HEK293 (cell line): ENCODE measurements at regions not wholly inside any gene's neighbourhood (a gene's known extent, or its start where the extent isn't known, plus 50 kb on each side); places are given as distances from the start of the nearest gene placed in this dataset.

Source experiments
- HOXC10 ChIP-seq: sonication (generic); formaldehyde crosslinking; IDR thresholded peaks from 2 replicates; pipeline ENCODE4 v1.8.1; 2023; ENCODE audit warnings: mild to moderate bottlenecking, missing genetic modification reagents
- SETDB1 ChIP-seq: IDR thresholded peaks from one replicate; pipeline ENCODE4 v1.6.1; 2017; ENCODE audit warnings: mild to moderate bottlenecking, low read length, moderate library complexity, mixed read lengths; ENCODE audit not compliant: insufficient read length
- ZBTB20 ChIP-seq: fragments of 450-650 bp; formaldehyde crosslinking; IDR thresholded peaks from 2 replicates; pipeline ENCODE4 v1.5.1; 2016; ENCODE audit warnings: missing biosample characterization, missing genetic modification characterization
- ZNF19 ChIP-seq: fragments of 450-650 bp; formaldehyde crosslinking; IDR thresholded peaks from 2 replicates; pipeline ENCODE4; 2016; ENCODE audit warnings: missing biosample characterization, missing genetic modification characterization, low read depth
- ZNF24 ChIP-seq: fragments of 450-650 bp; formaldehyde crosslinking; IDR thresholded peaks from 2 replicates; pipeline ENCODE4 v1.5.1; 2016; ENCODE audit warnings: missing biosample characterization, missing genetic modification characterization
- ZNF274 ChIP-seq, 2 experiments: fragments of 200-500 bp in 1 of 2; fragments of 450-650 bp in 1 of 2; sonication (Bioruptor generic) in 1 of 2; formaldehyde crosslinking in 1 of 2; IDR thresholded peaks; 2 replicates each; pipeline versions ENCODE4 v1.5.1 to v1.6.1; 2014 to 2016; ENCODE audit warnings: borderline replicate concordance in 1 of 2, inconsistent platforms in 1 of 2, low read length in 1 of 2, missing biosample characterization in 1 of 2, missing genetic modification characterization in 1 of 2
- ZNF324 ChIP-seq: fragments of 450-650 bp; formaldehyde crosslinking; IDR thresholded peaks from 2 replicates; pipeline ENCODE4 v1.5.1; 2016; ENCODE audit warnings: missing biosample characterization, missing genetic modification characterization
- ZNF785 ChIP-seq: fragments of 450-650 bp; formaldehyde crosslinking; IDR thresholded peaks from 2 replicates; pipeline ENCODE4 v1.5.1; 2016; ENCODE audit warnings: missing biosample characterization, missing genetic modification characterization
- TF ChIP-seq, protein P1 (sequence below): fragments of 450-650 bp; formaldehyde crosslinking; IDR thresholded peaks from 2 replicates; pipeline ENCODE4 v1.5.1; 2017; ENCODE audit warnings: missing biosample characterization, missing genetic modification characterization
- TF ChIP-seq, protein P2 (sequence below): fragments of 450-650 bp; formaldehyde crosslinking; IDR thresholded peaks from 2 replicates; pipeline ENCODE4 v1.5.1; 2016; ENCODE audit warnings: missing biosample characterization, missing genetic modification characterization
- TF ChIP-seq, protein P3 (sequence below): fragments of 450-650 bp; formaldehyde crosslinking; optimal IDR thresholded peaks from 2 replicates; pipeline ENCODE3; 2016; ENCODE audit warnings: missing biosample characterization, mild to moderate bottlenecking, missing genetic modification characterization
- TF ChIP-seq, protein P4 (sequence below): fragments of 450-650 bp; formaldehyde crosslinking; conservative IDR thresholded peaks from 2 replicates; pipeline ENCODE4 v1.5.1; 2016; ENCODE audit warnings: low read depth, missing biosample characterization, missing genetic modification characterization
- TF ChIP-seq, protein P5 (sequence below): fragments of 450-650 bp; formaldehyde crosslinking; IDR thresholded peaks from 2 replicates; pipeline ENCODE4 v1.5.1; 2016; ENCODE audit warnings: missing biosample characterization, missing genetic modification characterization, borderline replicate concordance
- TF ChIP-seq, protein P6 (sequence below): fragments of 450-650 bp; formaldehyde crosslinking; IDR thresholded peaks from 2 replicates; pipeline ENCODE4 v1.5.1; 2016; ENCODE audit warnings: missing biosample characterization, missing genetic modification characterization

DNA sequence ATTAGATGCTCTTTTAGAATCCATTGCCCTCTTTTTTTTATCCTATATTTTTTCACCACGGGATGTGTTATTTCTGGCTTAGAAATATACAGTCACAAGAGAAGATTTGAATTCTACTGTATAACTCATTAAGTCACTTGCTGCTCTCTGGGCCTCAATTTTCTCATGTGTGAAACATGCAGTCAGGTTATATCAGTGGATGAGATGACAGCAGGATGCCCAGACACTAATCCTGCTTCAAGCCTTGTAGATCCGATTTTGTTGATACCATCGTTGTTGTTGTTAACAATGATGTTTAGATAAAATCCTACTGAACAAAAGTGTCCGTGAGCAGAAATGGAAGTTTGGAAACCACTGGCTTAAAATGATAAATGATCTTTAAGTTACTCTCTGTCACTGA, 421.9 kb upstream of the DMAC1 start:
- TF ChIP-seq ZNF24 (tag by site-specific recombination) (no peak), ZNF324 (tag by site-specific recombination) (no peak), ZNF274 (IDR thresholded peaks at IDR 0.05; ENCODE audit: low read length) (no peak), ZNF274 (tag by site-specific recombination; IDR thresholded peaks at IDR 0.05; ENCODE audit: borderline replicate concordance) (no peak), ZNF785 (no peak), ZBTB20 (no peak), HOXC10 (CRISPR knock-in tag) (no peak), SETDB1 (no peak), ZNF19 (no peak)
- TF ChIP-seq, protein P1, sequence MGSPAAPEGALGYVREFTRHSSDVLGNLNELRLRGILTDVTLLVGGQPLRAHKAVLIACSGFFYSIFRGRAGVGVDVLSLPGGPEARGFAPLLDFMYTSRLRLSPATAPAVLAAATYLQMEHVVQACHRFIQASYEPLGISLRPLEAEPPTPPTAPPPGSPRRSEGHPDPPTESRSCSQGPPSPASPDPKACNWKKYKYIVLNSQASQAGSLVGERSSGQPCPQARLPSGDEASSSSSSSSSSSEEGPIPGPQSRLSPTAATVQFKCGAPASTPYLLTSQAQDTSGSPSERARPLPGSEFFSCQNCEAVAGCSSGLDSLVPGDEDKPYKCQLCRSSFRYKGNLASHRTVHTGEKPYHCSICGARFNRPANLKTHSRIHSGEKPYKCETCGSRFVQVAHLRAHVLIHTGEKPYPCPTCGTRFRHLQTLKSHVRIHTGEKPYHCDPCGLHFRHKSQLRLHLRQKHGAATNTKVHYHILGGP (tag by site-specific recombination): no peak
- TF ChIP-seq, protein P2, sequence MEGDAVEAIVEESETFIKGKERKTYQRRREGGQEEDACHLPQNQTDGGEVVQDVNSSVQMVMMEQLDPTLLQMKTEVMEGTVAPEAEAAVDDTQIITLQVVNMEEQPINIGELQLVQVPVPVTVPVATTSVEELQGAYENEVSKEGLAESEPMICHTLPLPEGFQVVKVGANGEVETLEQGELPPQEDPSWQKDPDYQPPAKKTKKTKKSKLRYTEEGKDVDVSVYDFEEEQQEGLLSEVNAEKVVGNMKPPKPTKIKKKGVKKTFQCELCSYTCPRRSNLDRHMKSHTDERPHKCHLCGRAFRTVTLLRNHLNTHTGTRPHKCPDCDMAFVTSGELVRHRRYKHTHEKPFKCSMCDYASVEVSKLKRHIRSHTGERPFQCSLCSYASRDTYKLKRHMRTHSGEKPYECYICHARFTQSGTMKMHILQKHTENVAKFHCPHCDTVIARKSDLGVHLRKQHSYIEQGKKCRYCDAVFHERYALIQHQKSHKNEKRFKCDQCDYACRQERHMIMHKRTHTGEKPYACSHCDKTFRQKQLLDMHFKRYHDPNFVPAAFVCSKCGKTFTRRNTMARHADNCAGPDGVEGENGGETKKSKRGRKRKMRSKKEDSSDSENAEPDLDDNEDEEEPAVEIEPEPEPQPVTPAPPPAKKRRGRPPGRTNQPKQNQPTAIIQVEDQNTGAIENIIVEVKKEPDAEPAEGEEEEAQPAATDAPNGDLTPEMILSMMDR: no peak
- TF ChIP-seq, protein P3, sequence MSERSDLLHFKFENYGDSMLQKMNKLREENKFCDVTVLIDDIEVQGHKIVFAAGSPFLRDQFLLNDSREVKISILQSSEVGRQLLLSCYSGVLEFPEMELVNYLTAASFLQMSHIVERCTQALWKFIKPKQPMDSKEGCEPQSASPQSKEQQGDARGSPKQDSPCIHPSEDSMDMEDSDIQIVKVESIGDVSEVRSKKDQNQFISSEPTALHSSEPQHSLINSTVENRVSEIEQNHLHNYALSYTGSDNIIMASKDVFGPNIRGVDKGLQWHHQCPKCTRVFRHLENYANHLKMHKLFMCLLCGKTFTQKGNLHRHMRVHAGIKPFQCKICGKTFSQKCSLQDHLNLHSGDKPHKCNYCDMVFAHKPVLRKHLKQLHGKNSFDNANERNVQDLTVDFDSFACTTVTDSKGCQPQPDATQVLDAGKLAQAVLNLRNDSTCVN (tag by site-specific recombination): no peak
- TF ChIP-seq, protein P4, sequence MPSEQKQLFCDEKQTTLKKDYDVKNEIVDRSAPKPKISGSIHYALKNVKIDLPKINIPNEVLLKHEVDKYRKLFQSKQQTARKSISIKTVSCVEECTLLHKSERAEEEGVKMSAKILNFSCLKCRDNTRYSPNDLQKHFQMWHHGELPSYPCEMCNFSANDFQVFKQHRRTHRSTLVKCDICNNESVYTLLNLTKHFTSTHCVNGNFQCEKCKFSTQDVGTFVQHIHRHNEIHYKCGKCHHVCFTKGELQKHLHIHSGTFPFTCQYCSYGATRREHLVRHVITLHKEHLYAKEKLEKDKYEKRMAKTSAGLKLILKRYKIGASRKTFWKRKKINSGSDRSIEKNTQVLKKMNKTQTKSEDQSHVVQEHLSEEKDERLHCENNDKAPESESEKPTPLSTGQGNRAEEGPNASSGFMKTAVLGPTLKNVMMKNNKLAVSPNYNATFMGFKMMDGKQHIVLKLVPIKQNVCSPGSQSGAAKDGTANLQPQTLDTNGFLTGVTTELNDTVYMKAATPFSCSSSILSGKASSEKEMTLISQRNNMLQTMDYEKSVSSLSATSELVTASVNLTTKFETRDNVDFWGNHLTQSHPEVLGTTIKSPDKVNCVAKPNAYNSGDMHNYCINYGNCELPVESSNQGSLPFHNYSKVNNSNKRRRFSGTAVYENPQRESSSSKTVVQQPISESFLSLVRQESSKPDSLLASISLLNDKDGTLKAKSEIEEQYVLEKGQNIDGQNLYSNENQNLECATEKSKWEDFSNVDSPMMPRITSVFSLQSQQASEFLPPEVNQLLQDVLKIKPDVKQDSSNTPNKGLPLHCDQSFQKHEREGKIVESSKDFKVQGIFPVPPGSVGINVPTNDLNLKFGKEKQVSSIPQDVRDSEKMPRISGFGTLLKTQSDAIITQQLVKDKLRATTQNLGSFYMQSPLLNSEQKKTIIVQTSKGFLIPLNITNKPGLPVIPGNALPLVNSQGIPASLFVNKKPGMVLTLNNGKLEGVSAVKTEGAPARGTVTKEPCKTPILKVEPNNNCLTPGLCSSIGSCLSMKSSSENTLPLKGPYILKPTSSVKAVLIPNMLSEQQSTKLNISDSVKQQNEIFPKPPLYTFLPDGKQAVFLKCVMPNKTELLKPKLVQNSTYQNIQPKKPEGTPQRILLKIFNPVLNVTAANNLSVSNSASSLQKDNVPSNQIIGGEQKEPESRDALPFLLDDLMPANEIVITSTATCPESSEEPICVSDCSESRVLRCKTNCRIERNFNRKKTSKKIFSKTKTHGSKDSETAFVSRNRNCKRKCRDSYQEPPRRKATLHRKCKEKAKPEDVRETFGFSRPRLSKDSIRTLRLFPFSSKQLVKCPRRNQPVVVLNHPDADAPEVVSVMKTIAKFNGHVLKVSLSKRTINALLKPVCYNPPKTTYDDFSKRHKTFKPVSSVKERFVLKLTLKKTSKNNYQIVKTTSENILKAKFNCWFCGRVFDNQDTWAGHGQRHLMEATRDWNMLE (tag by site-specific recombination): no peak
- TF ChIP-seq, protein P5, sequence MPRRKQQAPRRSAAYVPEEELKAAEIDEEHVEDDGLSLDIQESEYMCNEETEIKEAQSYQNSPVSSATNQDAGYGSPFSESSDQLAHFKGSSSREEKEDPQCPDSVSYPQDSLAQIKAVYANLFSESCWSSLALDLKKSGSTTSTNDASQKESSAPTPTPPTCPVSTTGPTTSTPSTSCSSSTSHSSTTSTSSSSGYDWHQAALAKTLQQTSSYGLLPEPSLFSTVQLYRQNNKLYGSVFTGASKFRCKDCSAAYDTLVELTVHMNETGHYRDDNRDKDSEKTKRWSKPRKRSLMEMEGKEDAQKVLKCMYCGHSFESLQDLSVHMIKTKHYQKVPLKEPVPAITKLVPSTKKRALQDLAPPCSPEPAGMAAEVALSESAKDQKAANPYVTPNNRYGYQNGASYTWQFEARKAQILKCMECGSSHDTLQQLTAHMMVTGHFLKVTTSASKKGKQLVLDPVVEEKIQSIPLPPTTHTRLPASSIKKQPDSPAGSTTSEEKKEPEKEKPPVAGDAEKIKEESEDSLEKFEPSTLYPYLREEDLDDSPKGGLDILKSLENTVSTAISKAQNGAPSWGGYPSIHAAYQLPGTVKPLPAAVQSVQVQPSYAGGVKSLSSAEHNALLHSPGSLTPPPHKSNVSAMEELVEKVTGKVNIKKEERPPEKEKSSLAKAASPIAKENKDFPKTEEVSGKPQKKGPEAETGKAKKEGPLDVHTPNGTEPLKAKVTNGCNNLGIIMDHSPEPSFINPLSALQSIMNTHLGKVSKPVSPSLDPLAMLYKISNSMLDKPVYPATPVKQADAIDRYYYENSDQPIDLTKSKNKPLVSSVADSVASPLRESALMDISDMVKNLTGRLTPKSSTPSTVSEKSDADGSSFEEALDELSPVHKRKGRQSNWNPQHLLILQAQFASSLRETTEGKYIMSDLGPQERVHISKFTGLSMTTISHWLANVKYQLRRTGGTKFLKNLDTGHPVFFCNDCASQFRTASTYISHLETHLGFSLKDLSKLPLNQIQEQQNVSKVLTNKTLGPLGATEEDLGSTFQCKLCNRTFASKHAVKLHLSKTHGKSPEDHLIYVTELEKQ: no peak
- TF ChIP-seq, protein P6, sequence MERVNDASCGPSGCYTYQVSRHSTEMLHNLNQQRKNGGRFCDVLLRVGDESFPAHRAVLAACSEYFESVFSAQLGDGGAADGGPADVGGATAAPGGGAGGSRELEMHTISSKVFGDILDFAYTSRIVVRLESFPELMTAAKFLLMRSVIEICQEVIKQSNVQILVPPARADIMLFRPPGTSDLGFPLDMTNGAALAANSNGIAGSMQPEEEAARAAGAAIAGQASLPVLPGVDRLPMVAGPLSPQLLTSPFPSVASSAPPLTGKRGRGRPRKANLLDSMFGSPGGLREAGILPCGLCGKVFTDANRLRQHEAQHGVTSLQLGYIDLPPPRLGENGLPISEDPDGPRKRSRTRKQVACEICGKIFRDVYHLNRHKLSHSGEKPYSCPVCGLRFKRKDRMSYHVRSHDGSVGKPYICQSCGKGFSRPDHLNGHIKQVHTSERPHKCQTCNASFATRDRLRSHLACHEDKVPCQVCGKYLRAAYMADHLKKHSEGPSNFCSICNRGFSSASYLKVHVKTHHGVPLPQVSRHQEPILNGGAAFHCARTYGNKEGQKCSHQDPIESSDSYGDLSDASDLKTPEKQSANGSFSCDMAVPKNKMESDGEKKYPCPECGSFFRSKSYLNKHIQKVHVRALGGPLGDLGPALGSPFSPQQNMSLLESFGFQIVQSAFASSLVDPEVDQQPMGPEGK (tag by site-specific recombination): no peak
